ENCODE measurements at regions not wholly inside any gene's neighbourhood (a gene's known extent, or its start where the extent isn't known, plus 50 kb on each side); places are given as distances from the start of the nearest gene placed in this dataset.

DNA sequence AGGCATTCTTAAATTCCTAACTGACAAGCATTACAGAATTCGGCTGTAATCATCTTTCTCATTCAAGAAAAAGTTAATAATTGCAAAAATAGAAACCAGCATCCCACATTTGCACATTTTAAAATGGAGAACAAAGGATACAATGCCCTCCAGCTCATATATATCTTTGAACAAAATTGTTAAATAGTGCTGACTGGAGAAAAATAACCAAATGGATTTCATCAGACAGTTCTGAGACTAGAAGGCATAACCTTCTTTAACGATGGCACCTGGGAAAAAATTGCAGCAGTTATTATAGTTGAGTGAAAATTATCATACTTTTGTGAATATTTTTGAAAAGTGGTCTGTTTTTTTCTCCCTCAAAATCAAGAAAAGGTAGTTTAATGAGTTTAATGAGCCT is 138.9 kb upstream of the CDH19 start:
- no peak for DNase-seq (ENCODE audit: low spot score)
- no peak overlapping the region for H2AFZ ChIP-seq
- H3K27ac ChIP-seq: no peak overlapping the region
- no peaks in the 10 kb centered on the region for H3K79me2 ChIP-seq
- no peaks in the 10 kb centered on the region for H3K4me1 ChIP-seq (ENCODE audit: insufficient read depth)
- no peak for TF ChIP-seq EZH2 (IDR thresholded peaks at IDR 0.05; ENCODE audit: borderline replicate concordance)
- no peak for TF ChIP-seq EZH2phosphoT487 (IDR thresholded peaks at IDR 0.05; ENCODE audit: low read depth, severe bottlenecking, unreplicated experiment)
- TF ChIP-seq, protein P1, sequence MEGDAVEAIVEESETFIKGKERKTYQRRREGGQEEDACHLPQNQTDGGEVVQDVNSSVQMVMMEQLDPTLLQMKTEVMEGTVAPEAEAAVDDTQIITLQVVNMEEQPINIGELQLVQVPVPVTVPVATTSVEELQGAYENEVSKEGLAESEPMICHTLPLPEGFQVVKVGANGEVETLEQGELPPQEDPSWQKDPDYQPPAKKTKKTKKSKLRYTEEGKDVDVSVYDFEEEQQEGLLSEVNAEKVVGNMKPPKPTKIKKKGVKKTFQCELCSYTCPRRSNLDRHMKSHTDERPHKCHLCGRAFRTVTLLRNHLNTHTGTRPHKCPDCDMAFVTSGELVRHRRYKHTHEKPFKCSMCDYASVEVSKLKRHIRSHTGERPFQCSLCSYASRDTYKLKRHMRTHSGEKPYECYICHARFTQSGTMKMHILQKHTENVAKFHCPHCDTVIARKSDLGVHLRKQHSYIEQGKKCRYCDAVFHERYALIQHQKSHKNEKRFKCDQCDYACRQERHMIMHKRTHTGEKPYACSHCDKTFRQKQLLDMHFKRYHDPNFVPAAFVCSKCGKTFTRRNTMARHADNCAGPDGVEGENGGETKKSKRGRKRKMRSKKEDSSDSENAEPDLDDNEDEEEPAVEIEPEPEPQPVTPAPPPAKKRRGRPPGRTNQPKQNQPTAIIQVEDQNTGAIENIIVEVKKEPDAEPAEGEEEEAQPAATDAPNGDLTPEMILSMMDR (IDR thresholded peaks at IDR 0.05; ENCODE audit: poor library complexity): no peak
- 79% methylated on average over 2 of the region's 2 CpGs for WGBS (ENCODE audit: low lambda C conversion rate, missing lambda C conversion rate)
- no peak overlapping the region for H3K4me2 ChIP-seq
- H3K36me3 ChIP-seq (replicated peaks; ENCODE audit: insufficient read depth, low read depth): no peaks in the 10 kb centered on the region
- no peak overlapping the region for H3K4me3 ChIP-seq
- H3K27me3 ChIP-seq: no peaks in the 10 kb centered on the region
- H3K9me3 ChIP-seq (ENCODE audit: low read depth): no peaks in the 10 kb centered on the region
- no peaks in the 10 kb centered on the region for H4K20me1 ChIP-seq (ENCODE audit: insufficient read depth, poor library complexity, severe bottlenecking)
- no peaks in the 10 kb centered on the region for H3K9me2 ChIP-seq (replicated peaks; ENCODE audit: insufficient read depth)

DNA sequence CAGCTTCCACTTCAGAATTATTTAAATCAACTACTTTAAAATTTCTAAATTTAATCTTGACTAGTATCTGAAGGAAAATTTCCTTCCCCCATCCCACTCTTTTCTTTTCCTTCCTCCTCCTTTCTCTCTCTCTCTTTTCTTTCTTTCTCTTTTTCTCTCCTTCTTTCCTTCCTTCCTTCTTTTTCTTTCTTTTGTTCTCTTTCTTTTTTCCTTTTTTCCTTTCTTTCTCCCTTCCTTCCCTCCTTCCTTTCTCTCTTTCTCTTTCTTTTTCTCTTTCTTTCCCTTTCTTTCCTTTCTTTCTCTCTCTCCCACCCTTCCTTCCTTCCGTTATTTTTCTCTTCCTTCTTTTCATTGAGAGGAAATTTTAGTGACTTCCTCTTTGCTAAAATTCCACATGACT is 132.0 kb upstream of the CDH19 start:
- Histone ChIP-seq H3K79me2 (no peaks in the 10 kb centered on the region), H3K4me1 (ENCODE audit: insufficient read depth) (no peaks in the 10 kb centered on the region), H3K27me3 (no peaks in the 10 kb centered on the region), H3K36me3 (replicated peaks; ENCODE audit: insufficient read depth, low read depth) (no peaks in the 10 kb centered on the region), H3K9me3 (ENCODE audit: low read depth) (no peaks in the 10 kb centered on the region), H3K9me2 (replicated peaks; ENCODE audit: insufficient read depth) (no peaks in the 10 kb centered on the region), H3K4me2 (no peak overlapping the region), H4K20me1 (ENCODE audit: insufficient read depth, poor library complexity, severe bottlenecking) (no peaks in the 10 kb centered on the region), H2AFZ (no peak overlapping the region), H3K4me3 (no peak overlapping the region), H3K27ac (no peak overlapping the region)
- TF ChIP-seq, protein P1 (IDR thresholded peaks at IDR 0.05; ENCODE audit: poor library complexity): no peak
- TF ChIP-seq EZH2 (IDR thresholded peaks at IDR 0.05; ENCODE audit: borderline replicate concordance) (no peak), EZH2phosphoT487 (IDR thresholded peaks at IDR 0.05; ENCODE audit: low read depth, severe bottlenecking, unreplicated experiment) (no peak)
- WGBS (ENCODE audit: low lambda C conversion rate, missing lambda C conversion rate): 75% methylated on average over 1 of the region's 1 CpG
- no peak for DNase-seq (ENCODE audit: low spot score)

GRCh38 chr18:66734451-66734850 is 130.6 kb upstream of the CDH19 start:
- WGBS (ENCODE audit: low lambda C conversion rate, missing lambda C conversion rate): 94% methylated on average over 2 of the region's 2 CpGs
- Histone ChIP-seq H4K20me1 (ENCODE audit: insufficient read depth, poor library complexity, severe bottlenecking) (no peaks in the 10 kb centered on the region), H3K79me2 (no peaks in the 10 kb centered on the region), H3K4me2 (no peak overlapping the region), H3K27ac (no peak overlapping the region), H2AFZ (no peak overlapping the region), H3K36me3 (replicated peaks; ENCODE audit: insufficient read depth, low read depth) (no peaks in the 10 kb centered on the region), H3K4me1 (ENCODE audit: insufficient read depth) (no peaks in the 10 kb centered on the region), H3K4me3 (no peak overlapping the region), H3K9me2 (replicated peaks; ENCODE audit: insufficient read depth) (no peaks in the 10 kb centered on the region), H3K27me3 (no peaks in the 10 kb centered on the region), H3K9me3 (ENCODE audit: low read depth) (no peaks in the 10 kb centered on the region)
- TF ChIP-seq, protein P1 (IDR thresholded peaks at IDR 0.05; ENCODE audit: poor library complexity): no peak
- TF ChIP-seq EZH2 (IDR thresholded peaks at IDR 0.05; ENCODE audit: borderline replicate concordance) (no peak), EZH2phosphoT487 (IDR thresholded peaks at IDR 0.05; ENCODE audit: low read depth, severe bottlenecking, unreplicated experiment) (no peak)
- no peak for DNase-seq (ENCODE audit: low spot score)

DNA sequence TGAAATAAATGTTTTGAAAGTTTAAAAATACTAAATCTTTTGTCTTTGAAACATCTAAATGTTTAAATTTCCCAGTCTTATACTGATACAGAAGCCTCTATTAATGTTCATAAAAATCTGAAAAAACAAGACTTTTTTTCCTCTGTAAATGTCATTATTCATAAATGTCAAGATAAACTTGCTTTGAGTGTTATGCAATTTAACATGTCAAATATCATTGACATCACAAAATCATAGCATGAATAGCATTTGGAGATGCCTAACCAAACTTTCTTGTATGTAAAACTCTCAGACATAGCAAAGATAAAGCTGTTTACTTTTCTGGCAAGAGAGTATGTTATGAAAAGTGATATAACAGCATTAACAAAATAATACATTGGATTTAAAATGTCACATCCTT is 128.0 kb upstream of the CDH19 start:
- TF ChIP-seq EZH2 (IDR thresholded peaks at IDR 0.05; ENCODE audit: borderline replicate concordance) (no peak), EZH2phosphoT487 (IDR thresholded peaks at IDR 0.05; ENCODE audit: low read depth, severe bottlenecking, unreplicated experiment) (no peak)
- TF ChIP-seq, protein P1 (IDR thresholded peaks at IDR 0.05; ENCODE audit: poor library complexity): no peak
- Histone ChIP-seq H3K79me2 (no peaks in the 10 kb centered on the region), H3K27me3 (no peaks in the 10 kb centered on the region), H3K36me3 (replicated peaks; ENCODE audit: insufficient read depth, low read depth) (no peaks in the 10 kb centered on the region), H3K4me3 (no peak overlapping the region), H3K4me2 (no peak overlapping the region), H3K27ac (no peak overlapping the region), H4K20me1 (ENCODE audit: insufficient read depth, poor library complexity, severe bottlenecking) (no peaks in the 10 kb centered on the region), H3K9me2 (replicated peaks; ENCODE audit: insufficient read depth) (no peaks in the 10 kb centered on the region), H3K4me1 (ENCODE audit: insufficient read depth) (no peaks in the 10 kb centered on the region), H2AFZ (no peak overlapping the region), H3K9me3 (ENCODE audit: low read depth) (no peaks in the 10 kb centered on the region)
- DNase-seq (ENCODE audit: low spot score): no peak

Measured in hepatocyte (in vitro differentiated cells).